GM18498 (cell line): ENCODE measurements at regions not wholly inside any gene's neighbourhood (a gene's known extent, or its start where the extent isn't known, plus 50 kb on each side); places are given as distances from the start of the nearest gene placed in this dataset.
A peak's percentile ranks its signal among the peaks of the same experiment; 100 is the strongest.

Experiments
- ATAC-seq: cut with Tn5 transposase; IDR thresholded peaks from one replicate; pipeline ENCODE4 v1.9.1; 2021; ENCODE audit warnings: mild to moderate bottlenecking, moderate library complexity; ENCODE audit not compliant: unreplicated experiment

DNA sequence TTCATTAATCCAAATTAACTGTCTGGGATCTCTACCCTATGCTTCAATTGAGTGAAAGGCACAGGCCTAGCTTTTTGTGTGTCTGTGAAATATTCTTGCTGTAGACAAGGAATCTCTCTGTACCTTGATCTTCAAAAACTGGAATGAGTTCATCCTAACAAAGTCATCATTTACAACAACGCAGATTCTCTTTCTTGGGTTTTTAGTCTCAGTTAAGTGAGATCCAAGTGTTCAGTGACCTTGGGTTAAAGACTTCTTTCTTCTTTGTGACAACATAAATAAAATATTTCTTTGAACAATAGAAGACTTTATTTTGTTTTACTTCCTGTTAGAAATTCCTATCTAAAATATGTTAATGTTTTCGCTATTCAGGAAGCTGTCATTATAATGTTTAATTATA, 192.2 kb upstream of the LMNTD1 start:
- no peak for ATAC-seq

DNA sequence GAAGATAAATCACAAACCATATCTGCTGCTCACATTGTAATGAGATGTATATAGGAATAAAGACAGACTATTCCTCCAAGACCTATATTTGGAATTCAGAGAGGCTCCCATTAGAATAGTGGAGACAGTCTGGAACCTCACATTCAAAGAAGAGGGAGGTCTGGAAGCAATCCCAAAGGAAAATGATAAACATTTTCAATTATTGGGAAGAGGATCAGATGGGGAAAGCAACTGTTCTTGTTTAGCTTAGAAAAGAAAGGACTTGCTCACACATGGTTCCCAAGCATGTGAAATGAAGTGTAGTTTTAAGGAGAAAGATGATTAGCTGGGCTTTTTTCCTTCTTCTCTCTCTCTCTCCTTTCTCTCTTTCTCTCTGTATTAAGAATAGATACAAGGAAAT, 193.0 kb upstream of the LMNTD1 start:
- ATAC-seq, result no peak

DNA sequence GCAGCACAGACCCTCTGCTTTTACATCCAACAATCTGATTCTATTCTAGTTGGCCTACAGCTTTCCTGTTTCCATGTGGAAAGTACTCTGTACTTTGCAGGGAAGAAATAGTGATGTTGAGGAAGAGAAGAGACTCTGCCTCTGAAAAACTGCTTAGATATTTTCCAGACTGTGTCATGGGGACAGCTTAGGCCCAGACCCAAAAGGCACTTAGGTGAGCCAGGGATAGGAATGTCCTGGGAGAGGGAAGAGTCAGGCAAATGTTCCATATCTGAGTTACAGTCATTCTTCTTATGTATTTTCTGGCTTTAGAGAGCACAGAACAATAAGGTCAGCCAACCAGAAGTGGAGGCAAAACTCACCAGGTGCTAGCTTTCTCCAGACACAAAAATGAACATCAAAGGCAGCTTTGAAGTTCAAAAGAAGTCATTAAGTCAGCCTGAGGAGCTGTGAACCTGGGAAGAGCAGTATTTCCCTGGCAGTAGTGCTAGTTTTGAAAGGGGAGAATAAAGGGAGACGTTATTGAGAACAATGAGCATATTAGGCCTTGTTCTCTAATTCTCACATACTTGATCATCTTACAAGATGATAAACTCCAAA, 199.7 kb upstream of the LMNTD1 start:
- no peak for ATAC-seq

DNA sequence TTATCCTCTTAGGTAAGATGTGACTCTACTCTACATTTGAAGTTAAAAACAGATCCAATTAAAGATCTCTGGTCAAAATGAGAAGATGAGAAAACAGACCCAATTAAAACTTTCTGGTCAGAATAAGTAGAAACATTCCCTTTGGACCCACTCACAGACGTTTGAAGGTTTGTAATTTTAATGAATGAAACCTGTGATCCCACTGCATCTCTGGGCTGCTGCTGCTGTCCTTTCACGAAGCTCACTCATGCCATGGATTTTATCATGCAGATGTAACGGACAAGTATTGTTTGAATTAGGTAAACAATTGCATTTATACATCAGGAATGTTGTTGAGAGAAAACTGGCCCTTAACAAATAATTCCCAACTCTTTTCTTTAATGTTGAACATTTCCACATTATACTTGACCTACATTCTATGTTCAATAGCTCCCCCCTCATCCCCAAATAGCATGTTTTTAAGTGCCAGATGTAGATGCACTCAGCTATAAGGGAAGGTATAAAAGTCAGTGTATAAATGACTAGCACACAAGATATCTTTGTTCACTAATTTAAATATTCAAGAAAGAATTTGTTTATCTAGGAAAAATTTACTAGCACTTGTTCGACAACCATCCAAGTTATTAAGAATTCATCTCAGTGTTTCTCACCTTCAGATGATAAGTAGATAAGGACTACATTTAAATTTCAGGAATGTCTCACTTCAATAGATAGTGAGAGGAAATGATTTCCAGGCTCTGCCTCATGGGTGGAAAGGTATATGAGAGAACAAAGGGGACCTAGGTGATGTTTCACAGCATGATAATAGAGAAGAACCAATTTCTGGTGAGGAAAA, 202.3 kb upstream of the LMNTD1 start:
- ATAC-seq, result no peak

DNA sequence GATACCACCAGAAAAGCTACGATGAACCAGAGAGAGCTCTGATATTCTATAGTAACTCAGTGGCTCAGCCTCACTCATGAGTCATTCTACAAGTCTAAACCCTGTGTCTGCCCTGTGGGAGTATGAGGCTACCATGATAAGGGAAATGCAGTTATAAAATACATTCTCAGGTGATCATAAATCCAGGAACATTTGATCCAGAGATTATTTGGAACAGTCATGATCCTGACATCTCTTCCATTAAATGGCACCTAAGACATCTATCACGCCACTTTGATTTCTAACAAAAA, 202.6 kb upstream of the RASSF8 start:
- ATAC-seq, result no peak

DNA sequence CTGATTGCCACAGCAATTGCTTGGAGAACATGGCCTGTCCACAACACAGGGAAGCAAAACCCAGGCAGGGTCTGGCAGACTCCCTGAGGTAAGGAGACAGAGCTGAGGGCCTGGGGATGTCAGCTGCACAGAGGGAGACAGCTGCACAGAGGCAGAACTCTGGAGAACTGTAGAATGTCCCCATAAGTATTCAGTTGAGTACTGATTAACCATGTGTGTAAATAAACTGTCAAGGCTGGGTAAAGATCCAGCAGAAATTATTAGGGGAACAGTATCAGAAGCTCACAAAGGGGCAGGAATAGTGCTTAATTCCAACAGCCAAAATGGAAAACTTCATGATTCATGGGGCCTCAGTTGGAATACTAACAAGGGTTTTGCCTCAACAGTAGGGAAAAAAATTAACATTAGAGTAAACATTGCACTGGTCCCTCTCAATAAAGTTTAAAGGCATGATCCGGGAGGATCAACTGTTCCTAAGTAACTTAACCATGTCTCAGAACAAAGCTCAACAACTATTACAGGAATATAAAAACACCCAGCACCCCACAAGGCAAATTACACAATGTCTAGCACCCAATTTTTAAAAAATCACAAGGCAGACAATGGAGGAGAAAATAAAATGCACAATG, 201.3 kb upstream of the RASSF8 start:
- ATAC-seq, result no peak

DNA sequence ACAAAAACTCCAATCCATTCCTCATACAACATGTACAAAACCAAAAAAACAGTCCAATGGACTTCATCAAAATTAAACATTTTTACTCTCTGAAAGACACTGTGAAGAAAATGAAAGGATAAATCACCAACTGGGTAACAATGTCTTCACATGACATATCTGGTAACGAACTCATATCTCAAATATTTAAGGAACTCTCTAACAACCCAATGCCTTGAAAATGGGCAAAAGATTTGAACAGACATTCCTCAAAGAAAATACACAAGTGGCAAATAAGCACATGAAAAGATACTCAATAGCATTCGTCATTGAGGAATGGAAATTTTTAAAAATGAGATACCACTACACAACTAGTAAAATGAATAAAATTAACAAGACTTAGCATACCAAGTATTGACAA, 198.7 kb upstream of the RASSF8 start:
- no peak for ATAC-seq

DNA sequence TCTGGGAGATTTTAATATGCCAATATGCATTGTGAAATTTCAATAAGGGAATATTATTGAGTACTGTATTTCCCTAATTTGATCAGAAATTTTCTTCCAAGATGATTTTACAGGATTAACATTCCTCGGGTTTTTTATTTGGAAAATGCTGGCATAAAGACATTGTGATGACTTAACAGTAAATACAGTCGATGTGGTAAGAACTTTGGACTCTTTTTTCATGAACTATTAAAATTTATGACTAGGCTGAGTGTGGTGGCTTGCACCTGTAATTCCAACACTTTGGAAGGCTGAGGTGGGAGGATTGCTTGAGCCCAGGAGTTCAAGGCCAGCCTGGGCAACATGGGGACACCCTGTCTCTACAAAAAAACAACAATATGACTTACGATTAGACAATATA, 197.1 kb upstream of the RASSF8 start:
- ATAC-seq, result no peak

DNA sequence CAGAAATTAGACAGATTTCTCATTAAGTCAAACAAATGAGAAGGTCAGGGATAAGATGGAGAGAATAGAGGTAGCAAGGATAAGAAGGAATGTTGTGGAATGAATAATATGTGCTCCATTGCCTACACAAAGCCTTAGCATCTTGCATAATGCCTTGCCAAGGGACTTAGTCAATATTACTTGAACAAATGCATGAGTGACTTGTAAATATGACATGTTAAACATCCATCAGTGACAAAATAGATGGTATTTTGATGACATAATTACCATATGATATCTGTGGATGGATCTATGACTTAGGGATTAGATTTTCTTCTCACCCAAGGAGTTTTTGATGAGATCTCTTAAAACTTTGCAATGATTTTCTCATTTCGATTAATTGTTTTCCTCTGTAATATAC, 194.1 kb upstream of the RASSF8 start:
- no peak for ATAC-seq

DNA sequence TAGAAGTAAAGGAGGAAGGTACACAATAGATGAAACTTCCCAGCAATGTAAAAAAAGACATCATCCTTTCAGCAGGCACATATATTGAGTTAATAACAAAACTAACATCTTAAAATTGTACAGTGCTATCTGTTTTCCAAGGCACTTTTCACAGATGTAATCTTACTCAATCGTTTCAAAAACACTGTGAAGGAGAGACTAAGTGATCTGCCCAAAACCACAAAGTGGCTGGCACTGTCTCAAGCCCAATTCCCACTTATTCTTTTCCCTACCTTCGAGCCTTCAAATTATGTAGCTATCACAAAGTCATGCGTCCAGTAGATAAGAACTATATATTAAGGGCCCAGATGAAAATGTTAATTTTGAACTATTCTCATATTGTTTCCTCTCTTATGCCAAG, 193.6 kb upstream of the RASSF8 start:
- ATAC-seq, result no peak

DNA sequence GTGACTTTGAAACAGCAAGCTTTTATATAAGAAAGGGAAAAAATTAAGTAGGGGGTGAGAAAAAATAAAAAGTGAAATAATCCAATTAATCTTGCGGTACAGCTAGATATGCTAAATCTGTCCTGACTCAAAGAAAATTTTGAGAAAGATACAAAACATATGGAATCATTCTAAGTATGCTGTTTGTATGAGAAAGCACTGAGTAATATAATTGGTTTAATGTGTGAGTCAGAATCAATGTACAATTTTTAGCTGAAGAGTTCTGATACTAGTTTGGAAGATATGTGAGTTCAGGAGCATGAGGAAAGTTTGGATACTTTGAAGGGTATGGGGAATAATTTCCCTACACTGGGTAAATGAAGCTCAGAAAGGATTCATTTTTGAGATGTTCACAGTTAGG, 190.9 kb upstream of the RASSF8 start:
- ATAC-seq, result no peak

DNA sequence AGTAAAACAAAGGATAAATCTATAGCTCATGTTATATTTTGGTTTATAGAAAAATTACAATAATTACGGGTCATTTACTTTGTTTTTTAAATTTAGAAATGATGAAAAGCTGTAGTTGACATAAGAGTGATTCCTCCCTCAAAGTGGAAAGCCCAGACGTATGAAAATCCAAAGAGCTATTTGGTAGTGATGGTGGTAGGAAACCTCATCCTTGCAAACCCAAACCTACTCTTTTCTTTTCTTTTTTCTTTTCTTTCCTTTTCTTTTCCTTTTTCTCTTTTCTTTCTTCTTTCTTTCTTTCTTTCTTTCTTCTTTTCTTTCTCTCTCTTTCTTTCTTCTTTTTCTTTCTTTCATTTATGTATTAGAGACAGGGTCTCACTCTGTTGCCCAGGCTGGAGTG, 190.3 kb upstream of the RASSF8 start:
- no peak for ATAC-seq

DNA sequence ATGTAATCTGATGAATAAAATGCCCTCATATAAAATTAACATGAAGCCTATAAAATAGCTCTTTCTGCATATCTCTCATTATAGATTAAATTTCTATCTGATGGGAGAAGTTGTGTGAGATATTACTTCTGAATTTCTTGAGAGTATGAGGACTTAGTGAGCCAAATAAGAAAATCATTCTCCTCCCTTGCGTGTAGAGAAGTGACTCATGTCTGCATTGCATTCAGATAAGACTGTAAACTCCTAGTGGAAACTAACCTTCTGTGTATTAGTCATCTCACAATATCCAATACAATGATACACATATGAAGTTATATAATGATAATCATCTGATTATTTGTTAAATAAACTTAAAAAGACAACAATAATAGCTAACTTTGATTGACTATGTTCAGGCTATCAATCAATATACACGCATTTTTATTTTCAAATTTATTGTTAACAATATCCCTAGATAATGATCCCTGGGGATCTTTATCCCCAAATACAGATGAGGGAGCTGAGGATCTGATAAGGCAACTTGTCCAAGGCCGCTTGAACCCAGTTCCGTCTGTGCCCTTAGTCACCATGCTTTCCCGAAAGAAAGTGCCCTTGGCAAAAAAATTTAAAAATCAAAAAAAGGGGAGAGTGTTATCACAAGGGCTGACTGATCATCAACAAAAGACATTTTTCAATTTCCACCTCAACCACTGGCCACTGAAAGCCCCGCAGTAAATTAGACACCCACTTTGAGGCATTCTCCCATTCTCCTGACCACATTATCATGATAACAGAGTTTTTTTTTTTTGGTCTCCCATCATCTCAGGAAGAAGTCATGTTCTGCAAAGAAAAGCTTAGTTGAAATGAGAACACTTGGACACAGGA, 189.2 kb upstream of the RASSF8 start:
- ATAC-seq, result no peak

DNA sequence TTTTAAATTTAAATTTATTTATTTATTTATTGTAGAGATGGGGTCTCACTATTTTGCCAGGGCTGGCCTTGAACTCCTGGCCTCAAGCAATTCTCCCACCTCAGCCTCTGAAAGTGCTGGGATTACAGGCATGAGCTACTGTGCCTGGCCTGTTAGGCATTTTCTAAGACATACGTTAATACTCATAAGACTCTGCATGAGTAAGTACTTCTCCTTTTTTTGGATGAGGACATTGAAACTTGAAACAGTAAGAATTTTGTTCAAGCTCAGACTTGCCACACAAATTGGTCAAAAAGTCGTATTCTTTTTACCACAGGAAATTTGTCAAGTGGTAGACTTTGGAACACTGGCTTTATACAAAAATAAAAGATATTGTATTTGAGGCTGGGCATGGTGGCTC, 187.4 kb upstream of the RASSF8 start:
- peak; percentile 74 for ATAC-seq

DNA sequence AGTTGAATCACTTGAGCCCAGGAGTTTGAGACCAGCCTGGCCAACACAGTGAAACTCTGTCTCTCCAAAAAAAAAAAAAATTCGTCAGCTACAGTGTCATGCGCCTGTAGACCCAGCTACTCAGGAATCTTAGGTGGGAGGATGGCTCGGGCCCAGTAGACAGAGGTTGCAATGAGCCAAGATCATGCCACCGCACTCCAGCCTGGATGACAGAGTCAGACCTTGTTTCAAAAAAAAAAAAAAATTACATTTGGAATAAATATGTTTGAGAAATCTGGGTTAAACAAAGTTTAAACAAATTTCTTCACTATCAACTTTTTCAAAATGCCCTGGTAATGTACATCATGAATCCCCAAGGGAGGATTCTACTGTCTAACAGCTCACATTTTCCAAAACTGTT, 187.0 kb upstream of the RASSF8 start:
- ATAC-seq, result no peak

DNA sequence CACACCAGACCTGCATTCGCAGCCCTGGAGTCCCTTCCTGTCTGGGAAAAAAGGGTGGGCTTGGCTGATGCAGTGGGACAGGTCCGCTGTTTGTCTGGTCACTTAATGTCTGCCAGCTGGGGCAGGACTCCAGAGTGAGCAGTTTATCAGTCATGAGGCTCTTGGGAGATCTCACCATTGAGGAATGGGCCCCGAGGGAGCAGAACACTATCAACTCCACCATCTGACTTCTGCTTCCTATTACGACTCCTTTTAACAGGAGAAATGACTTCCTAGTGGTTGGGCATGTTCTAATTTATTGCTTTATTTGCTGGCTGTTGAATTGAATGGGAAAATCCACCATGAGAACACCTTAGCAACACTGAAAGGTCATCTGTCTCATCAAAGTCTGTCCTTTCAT, 182.5 kb upstream of the RASSF8 start:
- ATAC-seq, result no peak

DNA sequence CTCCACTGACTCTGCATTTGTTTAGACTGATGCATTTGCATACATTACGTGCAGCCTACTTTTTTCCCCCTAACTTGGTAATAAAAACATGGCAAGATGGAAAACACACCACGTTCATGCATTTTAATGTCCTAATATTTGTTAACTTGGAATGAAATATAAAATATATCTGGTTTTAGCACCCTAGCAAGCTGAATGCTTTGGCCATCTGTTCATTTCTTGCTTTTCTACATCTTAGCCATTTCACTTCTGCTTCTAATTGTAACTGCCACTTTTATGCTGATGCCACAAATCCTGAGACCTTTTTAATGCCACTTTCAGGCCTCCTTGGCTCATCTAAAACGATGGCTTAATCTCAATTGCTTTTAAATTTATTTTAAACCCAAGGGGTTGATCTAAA, 177.7 kb upstream of the RASSF8 start:
- no peak for ATAC-seq

DNA sequence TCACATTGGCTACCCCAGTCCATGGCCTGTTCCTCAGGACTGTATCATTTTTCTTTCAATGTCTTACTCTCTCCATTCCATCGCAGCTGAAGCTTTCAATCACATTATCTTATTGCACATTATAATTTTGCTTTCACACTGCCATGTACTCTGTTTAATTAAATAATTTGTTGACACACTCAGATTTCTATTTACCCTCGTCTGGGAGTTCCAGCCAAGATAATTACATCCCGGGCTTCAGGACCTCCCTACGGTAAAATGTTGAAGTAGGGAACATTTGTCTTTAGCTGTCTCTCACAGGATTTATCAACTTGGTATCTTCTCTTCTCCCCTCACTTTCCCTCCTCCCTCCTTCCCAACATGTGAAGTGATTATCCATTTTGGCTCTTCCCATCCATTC, 177.2 kb upstream of the RASSF8 start:
- ATAC-seq, result no peak

DNA sequence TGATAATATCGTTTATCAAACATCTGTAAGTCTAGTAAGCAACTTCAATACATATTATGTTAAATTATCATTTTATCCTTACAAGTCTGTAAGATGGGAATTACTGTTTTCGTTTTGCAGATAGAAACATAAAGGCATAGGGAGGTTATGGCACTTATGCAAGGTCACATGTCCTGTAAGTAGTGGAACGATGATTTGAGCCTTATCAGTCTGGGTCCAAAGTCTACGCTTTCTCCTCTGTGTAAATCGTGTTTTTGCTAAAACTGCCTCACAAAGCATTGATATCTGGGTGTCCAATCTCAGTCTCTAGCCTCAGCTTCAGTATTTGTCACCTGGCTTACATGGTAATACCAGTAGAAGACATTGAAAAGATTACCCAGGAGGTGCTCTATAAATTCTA, 174.9 kb upstream of the RASSF8 start:
- no peak for ATAC-seq

DNA sequence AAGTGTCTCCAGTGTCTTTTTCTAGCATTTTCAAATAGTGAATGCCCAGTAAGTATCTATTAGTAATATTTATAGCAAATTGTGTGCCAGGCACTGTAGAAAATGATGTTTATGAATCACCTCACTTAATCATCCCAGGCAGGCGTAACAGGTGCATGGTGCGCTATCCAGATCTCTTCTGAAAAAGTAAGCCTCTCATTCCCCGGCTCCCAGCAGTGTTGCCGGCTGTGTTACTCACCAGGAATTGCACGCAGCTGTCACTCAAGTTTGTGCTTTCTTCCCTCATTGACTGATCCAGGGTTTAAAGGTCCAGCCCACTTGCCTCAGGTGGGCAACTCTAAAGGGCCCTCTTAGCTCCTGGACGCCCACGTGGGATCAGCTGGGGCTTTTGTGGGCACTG, 173.8 kb upstream of the RASSF8 start:
- no peak for ATAC-seq

DNA sequence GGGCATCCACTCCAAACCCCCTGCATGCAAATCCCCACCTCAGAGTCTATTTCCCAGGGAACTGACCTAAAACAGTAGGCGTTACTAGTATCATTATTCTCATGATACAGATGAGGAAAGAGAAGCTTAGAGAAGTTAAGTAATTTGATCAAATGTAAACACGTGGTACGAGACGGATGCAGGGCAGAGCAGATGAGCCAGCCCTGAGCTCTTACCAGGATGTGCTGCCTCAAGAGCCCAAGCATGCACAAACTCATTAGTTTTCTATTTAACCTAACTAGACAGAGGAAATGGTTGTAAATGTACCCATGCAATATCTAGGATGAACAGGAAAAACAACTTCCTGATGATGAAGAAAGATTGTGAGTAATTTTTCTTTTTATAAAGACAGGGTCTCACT, 173.3 kb upstream of the RASSF8 start:
- no peak for ATAC-seq

DNA sequence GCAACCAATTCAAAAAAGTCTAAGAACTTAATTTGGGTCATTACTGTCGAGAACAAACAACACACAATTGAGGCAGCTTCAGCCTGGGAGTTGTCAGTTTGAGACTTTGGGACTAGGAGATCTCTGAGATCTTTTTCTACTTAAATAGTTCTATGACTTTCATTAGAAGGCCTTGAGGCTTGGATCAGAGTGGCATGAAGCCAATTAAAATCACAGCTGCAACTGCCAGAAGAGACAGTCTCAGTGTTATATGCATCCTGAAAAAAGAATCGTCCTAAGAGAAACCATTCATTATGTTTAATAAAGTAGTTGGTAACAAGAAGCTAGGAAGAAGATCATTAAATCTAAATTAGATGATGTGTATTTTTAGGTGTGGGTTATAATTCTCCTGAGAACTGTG, 170.8 kb upstream of the RASSF8 start:
- no peak for ATAC-seq
